Suprapubic skin (tissue), 4 donors: ENCODE measurements at regions not wholly inside any gene's neighbourhood (a gene's known extent, or its start where the extent isn't known, plus 50 kb on each side); places are given as distances from the start of the nearest gene placed in this dataset.

Experiments
- POLR2A ChIP-seq, 2 donors: fragments of 450-650 bp; IDR thresholded peaks; one replicate each; pipeline ENCODE4 v1.6.1; 2017; ENCODE audit warnings: antibody characterized with exemption in 2 of 2, mild to moderate bottlenecking in 2 of 2, moderate library complexity in 2 of 2
- POLR2AphosphoS5 ChIP-seq, 3 donors: sonication (generic); formaldehyde crosslinking; IDR thresholded peaks; one replicate each; pipeline ENCODE4 v1.6.1; 2017; ENCODE audit warnings: antibody characterized with exemption in 3 of 3

DNA sequence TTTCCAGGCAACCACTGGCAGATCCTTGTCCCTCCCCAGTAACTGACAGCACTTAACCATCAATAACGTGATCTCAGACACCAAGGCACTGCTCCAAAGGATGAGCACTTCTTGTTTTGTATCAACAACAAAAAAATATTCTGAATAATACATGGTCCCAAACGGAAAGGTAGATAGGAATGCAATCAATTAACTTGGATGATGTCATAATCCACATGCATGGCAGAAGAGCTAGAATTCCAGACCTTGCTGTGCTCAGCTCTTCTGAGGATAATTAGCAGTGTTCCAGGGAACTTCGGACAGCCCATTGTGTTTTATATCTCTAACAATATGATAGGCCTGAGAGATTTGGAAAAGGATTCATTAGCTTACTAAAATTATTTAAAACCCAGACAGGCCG is 288.4 kb upstream of the PCSK5 start:
- no peak for TF ChIP-seq POLR2A (IDR thresholded peaks at IDR 0.05)
- TF ChIP-seq POLR2AphosphoS5 (IDR thresholded peaks at IDR 0.05), result no peak
